Right cardiac atrium (tissue), 5 donors: ENCODE measurements at regions not wholly inside any gene's neighbourhood (a gene's known extent, or its start where the extent isn't known, plus 50 kb on each side); places are given as distances from the start of the nearest gene placed in this dataset.

ENCODE experiments used
- ATAC-seq, 2 donors: fragments of 200-7000 bp; cut with Tn5 transposase; one replicate each; pipeline versions ENCODE4 v1.8.0 to v1.9.1; 2020; ENCODE audit warnings: moderate library complexity in 2 of 2, mild to moderate bottlenecking in 1 of 2
- DNase-seq, 3 donors: peaks; one replicate each; pipeline ENCODE4 v3.0.0-alpha.2; 2020
- H3K27ac ChIP-seq: one replicate; pipeline ENCODE4 v1.5.1; 2013; ENCODE audit warnings: mild to moderate bottlenecking, low read length, control low read depth, moderate library complexity
- H3K27me3 ChIP-seq: one replicate; pipeline ENCODE4 v1.6.1; 2013; ENCODE audit not compliant: control insufficient read depth, insufficient read depth
- H3K4me1 ChIP-seq: one replicate; pipeline ENCODE4 v1.6.1; 2013; ENCODE audit warnings: low read length; ENCODE audit not compliant: control insufficient read depth, insufficient read depth
- H3K4me3 ChIP-seq: one replicate; pipeline ENCODE4 v1.5.1; 2013; ENCODE audit warnings: low read length, control low read depth
- H3K9me3 ChIP-seq: one replicate; pipeline ENCODE4 v1.6.1; 2013; ENCODE audit warnings: low read length; ENCODE audit not compliant: control insufficient read depth
- WGBS: extraction: QIAGEN DNeasy Blood & Tissue Kit; methylation state at CpG from one replicate; pipeline ENCODE4 v1.1.7; 2013; 5-methylcytosine and 5-hydroxymethylcytosine counted together
- intact Hi-C, 4 donors: fragments of 100-400 bp; cut with DNase I; formaldehyde crosslinking; loops; one replicate each; pipeline versions ENCODE4 v1.11.0 to v1.14.0; 2022 to 2023
- donor health status: healthy with polysubstance abuse.
- donor health status: DM: no; HTN: yes; CAD: no.
- donor health status: DM: no; HTN: no; CAD: no.
- donor health status: DM: no; HTN: yes; CAD: no; lungs with severe emphysema.
- donor health status: DM: yes; HTN: yes; CAD: no.

DNA sequence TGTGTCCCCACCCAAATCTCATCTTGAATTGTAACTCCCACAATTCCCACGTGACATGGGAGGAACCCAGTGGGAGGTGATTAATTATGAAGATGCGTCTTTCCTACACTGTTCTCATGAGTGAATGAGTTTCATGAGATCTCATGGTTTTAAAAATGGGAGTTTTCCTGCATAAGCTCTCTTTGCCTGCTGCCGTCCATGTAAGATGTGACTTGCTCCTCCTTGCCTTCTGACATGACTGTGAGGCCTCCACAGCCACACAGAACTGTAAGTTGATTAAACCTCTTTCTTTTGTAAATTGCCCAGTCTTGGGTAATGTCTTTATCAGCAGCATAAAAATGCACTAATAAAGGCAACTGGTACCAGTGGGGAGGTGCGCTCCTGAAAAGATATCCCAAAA, 67.7 kb upstream of the DRGX start:
- DNase-seq (no peak), ATAC-seq (no peak)
- intact Hi-C loops, result loop anchor here in 1 of 4 donors (10.0 kb wide), 1 partner anchor 59 kb away; no protein-coding TSS in a partner anchor
- Histone ChIP-seq H3K4me3 (no peak overlapping the region), H3K27ac (no peak overlapping the region), H3K9me3 (no peaks in the 10 kb centered on the region), H3K4me1 (no peaks in the 10 kb centered on the region), H3K27me3 (no peaks in the 10 kb centered on the region)
- 73% methylated on average over 4 of the region's 4 CpGs for WGBS

DNA sequence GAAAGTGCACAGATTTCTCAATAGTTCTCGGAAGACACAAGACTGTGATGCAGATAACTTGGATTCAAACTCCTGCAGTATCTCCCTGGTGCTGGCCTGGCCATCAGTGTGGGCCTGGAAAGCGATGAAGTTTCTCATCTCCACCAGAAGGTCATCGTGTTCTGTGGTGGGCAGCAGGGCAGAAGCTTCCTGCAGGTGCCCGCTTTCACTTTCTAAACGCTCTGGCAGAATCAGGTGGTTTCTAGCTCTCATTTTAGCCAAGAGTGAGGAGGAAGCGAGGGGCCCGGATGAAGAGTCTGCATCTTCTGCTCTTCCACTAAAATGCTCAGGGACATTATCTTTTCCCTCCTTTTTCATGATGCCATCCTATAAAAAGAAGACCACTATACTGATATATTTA, 63.0 kb upstream of the DRGX start:
- 93% methylated on average over 7 of the region's 7 CpGs for WGBS
- no peak for ATAC-seq
- H3K4me1 ChIP-seq, result no peaks in the 10 kb centered on the region

DNA sequence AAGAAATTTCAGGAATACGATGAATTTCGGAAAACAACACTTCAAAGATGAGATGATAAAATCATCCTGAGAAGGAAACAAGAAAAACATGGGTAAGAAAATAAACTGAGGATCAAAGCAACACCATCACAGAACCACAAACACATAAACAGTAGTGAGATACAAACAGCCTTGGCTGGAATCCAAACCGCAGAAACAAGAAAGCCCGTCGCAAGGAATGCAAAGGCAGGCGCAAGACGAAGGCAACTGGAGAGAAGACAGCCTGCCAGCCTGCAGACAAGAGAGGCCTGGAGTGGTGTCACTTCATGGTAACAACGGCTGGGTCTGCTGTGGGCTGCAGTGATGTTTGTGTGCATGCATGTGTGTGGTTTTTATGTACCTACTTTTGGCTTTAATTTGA, 61.8 kb upstream of the DRGX start:
- H3K27me3 ChIP-seq, result no peaks in the 10 kb centered on the region
- DNase-seq (no peak), ATAC-seq (no peak)
- H3K9me3 ChIP-seq, result peaks cover 2% of the 10 kb centered on the region
- 80% methylated on average over 8 of the region's 8 CpGs for WGBS
- no peaks in the 10 kb centered on the region for H3K4me1 ChIP-seq
- intact Hi-C loops, result no loop called here
- no peak overlapping the region for H3K27ac ChIP-seq
- H3K4me3 ChIP-seq, result no peak overlapping the region

More for the DNA sequence above, 63.0 kb upstream of the DRGX start:
- intact Hi-C loops, result no loop called here
- Histone ChIP-seq H3K27ac (no peak overlapping the region), H3K27me3 (no peaks in the 10 kb centered on the region), H3K4me3 (no peak overlapping the region), H3K9me3 (peaks cover 2% of the 10 kb centered on the region)
- DNase-seq, result no peak

DNA sequence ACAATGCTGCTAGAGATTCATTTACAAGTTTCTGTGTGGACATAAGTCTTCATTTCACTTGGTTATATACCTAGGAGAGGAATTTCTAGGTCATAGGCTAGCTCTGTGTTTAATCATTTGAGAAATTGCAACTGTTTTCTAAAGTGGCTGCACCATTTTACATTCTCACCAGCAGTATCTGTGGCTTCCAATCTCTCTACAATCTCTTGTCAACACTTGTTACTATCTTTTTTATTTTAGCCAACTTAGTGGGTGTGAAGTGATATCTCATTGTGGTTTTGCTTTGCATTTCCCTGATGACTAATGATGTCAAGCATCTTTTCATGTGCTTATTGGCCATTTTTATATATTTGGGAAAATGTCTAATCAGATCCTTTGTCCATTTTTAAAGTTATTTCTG, 53.0 kb upstream of the DRGX start:
- no peak for DNase-seq
- ATAC-seq, result no peak

DNA sequence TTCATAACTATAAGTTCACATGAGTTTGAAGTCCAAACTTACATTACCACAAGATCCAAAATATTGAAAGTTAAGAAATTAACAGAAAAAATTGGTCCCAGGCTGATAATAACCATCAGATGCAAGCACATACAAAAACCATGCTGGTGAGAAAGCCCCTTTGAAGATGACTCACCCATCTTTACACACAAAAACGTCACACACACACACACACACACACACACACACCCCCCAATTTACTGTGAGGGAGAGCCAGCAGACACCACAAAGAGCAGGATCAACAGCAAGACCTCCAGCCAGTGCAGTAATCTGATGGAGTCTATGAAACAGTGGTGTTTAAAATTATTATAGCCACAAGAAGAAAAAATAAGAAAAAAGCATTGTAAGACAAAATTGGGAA, 50.1 kb upstream of the DRGX start:
- Histone ChIP-seq H3K27me3 (no peaks in the 10 kb centered on the region), H3K27ac (no peak overlapping the region), H3K4me1 (no peaks in the 10 kb centered on the region), H3K9me3 (no peaks in the 10 kb centered on the region), H3K4me3 (no peak overlapping the region)
- ATAC-seq (no peak), DNase-seq (no peak)
- WGBS, result 33% methylated on average over 1 of the region's 1 CpG
- intact Hi-C loops, result no loop called here

More for the DNA sequence above, 53.0 kb upstream of the DRGX start:
- Histone ChIP-seq H3K27ac (no peak overlapping the region), H3K4me3 (no peak overlapping the region), H3K9me3 (no peaks in the 10 kb centered on the region), H3K27me3 (no peaks in the 10 kb centered on the region), H3K4me1 (no peaks in the 10 kb centered on the region)
- intact Hi-C loops, result no loop called here
